Upper lobe of left lung (tissue), 4 donors: ENCODE measurements at regions not wholly inside any gene's neighbourhood (a gene's known extent, or its start where the extent isn't known, plus 50 kb on each side); places are given as distances from the start of the nearest gene placed in this dataset.
"Not testable (repeated sequence)": the region's sequence is repeated elsewhere in the genome, so short reads cannot be mapped to it uniquely, and the experiment has no call there.

Source experiments
- POLR2AphosphoS5 ChIP-seq, 2 donors: sonication (generic); formaldehyde crosslinking; IDR thresholded peaks; one replicate each; pipeline ENCODE4 v1.5.1; 2017; ENCODE audit warnings: antibody characterized with exemption in 2 of 2
- TF ChIP-seq, protein P1 (sequence below), 6 experiments: fragments of 450-650 bp in 4 of 6; fragments of 200-600 bp in 2 of 6; sonication (generic) in 2 of 6; IDR thresholded peaks; one replicate each; pipeline ENCODE4 v1.5.1; 2016 to 2019; ENCODE audit warnings: antibody characterized with exemption in 6 of 6

GRCh38 chr2:111532682-111533556, 351.1 kb downstream of the ANAPC1 start:
- TF ChIP-seq, protein P1, sequence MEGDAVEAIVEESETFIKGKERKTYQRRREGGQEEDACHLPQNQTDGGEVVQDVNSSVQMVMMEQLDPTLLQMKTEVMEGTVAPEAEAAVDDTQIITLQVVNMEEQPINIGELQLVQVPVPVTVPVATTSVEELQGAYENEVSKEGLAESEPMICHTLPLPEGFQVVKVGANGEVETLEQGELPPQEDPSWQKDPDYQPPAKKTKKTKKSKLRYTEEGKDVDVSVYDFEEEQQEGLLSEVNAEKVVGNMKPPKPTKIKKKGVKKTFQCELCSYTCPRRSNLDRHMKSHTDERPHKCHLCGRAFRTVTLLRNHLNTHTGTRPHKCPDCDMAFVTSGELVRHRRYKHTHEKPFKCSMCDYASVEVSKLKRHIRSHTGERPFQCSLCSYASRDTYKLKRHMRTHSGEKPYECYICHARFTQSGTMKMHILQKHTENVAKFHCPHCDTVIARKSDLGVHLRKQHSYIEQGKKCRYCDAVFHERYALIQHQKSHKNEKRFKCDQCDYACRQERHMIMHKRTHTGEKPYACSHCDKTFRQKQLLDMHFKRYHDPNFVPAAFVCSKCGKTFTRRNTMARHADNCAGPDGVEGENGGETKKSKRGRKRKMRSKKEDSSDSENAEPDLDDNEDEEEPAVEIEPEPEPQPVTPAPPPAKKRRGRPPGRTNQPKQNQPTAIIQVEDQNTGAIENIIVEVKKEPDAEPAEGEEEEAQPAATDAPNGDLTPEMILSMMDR (IDR thresholded peaks at IDR 0.05): not testable (repeated sequence)
- not testable (repeated sequence) for TF ChIP-seq POLR2AphosphoS5 (IDR thresholded peaks at IDR 0.05)
